Gastroesophageal sphincter (tissue), 4 donors: ENCODE measurements at regions not wholly inside any gene's neighbourhood (a gene's known extent, or its start where the extent isn't known, plus 50 kb on each side); places are given as distances from the start of the nearest gene placed in this dataset.
"Not testable (repeated sequence)": the region's sequence is repeated elsewhere in the genome, so short reads cannot be mapped to it uniquely, and the experiment has no call there.

ENCODE experiments used
- ATAC-seq: fragments of 150-250 bp; one replicate; pipeline ENCODE4 v1.9.1; 2016; ENCODE audit warnings: mild to moderate bottlenecking, moderate library complexity
- H3K27ac ChIP-seq, 4 donors: fragments of 200-600 bp; sonication (generic) in 3 of 4; 1 replicate in 3 of 4; 2 replicates in 1 of 4; pipeline ENCODE4 v1.5.1; 2016 to 2019
- H3K27me3 ChIP-seq: fragments of 200-600 bp; sonication (generic); one replicate; pipeline ENCODE4 v1.5.1; 2019
- H3K36me3 ChIP-seq, 2 donors: fragments of 200-600 bp; sonication (generic); one replicate each; pipeline ENCODE4 v1.5.1; 2019; ENCODE audit warnings: control low read depth in 1 of 2
- H3K4me1 ChIP-seq, 3 donors: fragments of 200-600 bp; sonication (generic); 1 replicate in 2 of 3; 2 replicates in 1 of 3; pipeline ENCODE4 v1.5.1; 2016 to 2019; ENCODE audit warnings: control low read depth in 2 of 3
- H3K4me3 ChIP-seq, 2 donors: fragments of 200-600 bp; sonication (generic); one replicate each; pipeline ENCODE4 v1.5.1; 2019; ENCODE audit warnings: mild to moderate bottlenecking in 1 of 2, moderate library complexity in 1 of 2
- H3K9me3 ChIP-seq, 3 donors: fragments of 200-600 bp; sonication (generic); one replicate each; pipeline ENCODE4 v1.5.1; 2017 to 2019; ENCODE audit warnings: control low read depth in 2 of 3
- EP300 ChIP-seq: sonication (generic); formaldehyde crosslinking; IDR thresholded peaks from one replicate; pipeline ENCODE4 v1.6.1; 2017; ENCODE audit warnings: antibody characterized with exemption, mild to moderate bottlenecking
- POLR2A ChIP-seq, 2 donors: fragments of 450-650 bp; IDR thresholded peaks; one replicate each; pipeline ENCODE4 v1.6.1; 2017; ENCODE audit warnings: antibody characterized with exemption in 2 of 2, mild to moderate bottlenecking in 2 of 2, moderate library complexity in 1 of 2
- POLR2AphosphoS5 ChIP-seq: sonication (generic); formaldehyde crosslinking; IDR thresholded peaks from one replicate; pipeline ENCODE4 v1.6.1; 2017; ENCODE audit warnings: antibody characterized with exemption
- WGBS, 2 donors: methylation state at CpG; one replicate each; pipeline ENCODE4 v1.1.5; 2018; ENCODE audit warnings: low coverage in 1 of 2; 5-methylcytosine and 5-hydroxymethylcytosine counted together
- TF ChIP-seq, protein P1 (sequence below), 4 experiments: fragments of 200-600 bp in 2 of 4; fragments of 450-650 bp in 2 of 4; sonication (generic) in 1 of 4; IDR thresholded peaks; one replicate each; pipeline ENCODE4 v1.5.1; 2017 to 2019; ENCODE audit warnings: antibody characterized with exemption in 4 of 4, mild to moderate bottlenecking in 2 of 4, moderate library complexity in 2 of 4

DNA sequence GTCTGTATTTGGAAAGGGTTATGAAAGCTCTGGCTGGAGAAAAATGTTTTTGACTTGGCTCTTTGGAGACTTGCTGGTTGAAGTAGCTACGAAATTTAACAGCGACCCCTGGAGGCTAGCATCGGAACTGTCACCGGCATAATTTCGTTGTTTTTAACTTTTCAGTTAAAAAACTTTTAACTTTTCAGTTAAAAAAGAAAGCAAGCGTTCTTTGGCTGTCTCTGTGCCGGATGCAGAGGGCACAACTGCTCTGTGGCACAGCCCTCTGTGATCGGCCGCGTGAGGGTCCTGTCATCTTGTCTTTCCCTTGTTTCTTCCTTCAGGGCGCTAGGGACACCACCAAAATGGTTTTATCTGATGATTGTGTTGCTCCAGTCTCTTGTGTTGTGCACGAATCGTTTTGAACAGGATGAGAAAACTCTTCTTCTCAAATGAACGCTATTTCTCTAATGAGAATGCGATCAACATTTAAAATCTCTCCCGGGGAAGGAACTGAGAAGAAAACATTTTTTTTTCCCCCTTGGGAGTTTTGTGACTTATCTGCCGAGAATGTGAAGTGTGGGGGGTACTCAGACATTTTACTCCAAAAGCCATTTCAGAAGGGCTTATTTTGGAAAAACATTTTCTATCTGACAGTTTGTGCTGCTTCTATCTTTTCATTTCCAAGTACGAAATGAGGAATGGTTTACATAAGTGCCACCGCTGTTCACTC, 57.1 kb downstream of the ADCYAP1 start:
- Histone ChIP-seq H3K27me3 (peaks cover 10% of the 10 kb centered on the region), H3K36me3 (no peaks in the 10 kb centered on the region), H3K4me1 (peaks cover 0 to 10% (median 2%) of the 10 kb centered on the region in 3 donors), H3K4me3 (peak overlapping the region; percentile 24 to 45), H3K27ac (no peak overlapping the region), H3K9me3 (no peaks in the 10 kb centered on the region)
- ATAC-seq: no peak
- TF ChIP-seq, protein P1, sequence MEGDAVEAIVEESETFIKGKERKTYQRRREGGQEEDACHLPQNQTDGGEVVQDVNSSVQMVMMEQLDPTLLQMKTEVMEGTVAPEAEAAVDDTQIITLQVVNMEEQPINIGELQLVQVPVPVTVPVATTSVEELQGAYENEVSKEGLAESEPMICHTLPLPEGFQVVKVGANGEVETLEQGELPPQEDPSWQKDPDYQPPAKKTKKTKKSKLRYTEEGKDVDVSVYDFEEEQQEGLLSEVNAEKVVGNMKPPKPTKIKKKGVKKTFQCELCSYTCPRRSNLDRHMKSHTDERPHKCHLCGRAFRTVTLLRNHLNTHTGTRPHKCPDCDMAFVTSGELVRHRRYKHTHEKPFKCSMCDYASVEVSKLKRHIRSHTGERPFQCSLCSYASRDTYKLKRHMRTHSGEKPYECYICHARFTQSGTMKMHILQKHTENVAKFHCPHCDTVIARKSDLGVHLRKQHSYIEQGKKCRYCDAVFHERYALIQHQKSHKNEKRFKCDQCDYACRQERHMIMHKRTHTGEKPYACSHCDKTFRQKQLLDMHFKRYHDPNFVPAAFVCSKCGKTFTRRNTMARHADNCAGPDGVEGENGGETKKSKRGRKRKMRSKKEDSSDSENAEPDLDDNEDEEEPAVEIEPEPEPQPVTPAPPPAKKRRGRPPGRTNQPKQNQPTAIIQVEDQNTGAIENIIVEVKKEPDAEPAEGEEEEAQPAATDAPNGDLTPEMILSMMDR (IDR thresholded peaks at IDR 0.05): peak; percentile 70 to 93 (median 82)
- no peak for TF ChIP-seq POLR2AphosphoS5
- WGBS, 2 donors: 4 to 5% methylated on average over 11 to 19 of the region's 19 CpGs

DNA sequence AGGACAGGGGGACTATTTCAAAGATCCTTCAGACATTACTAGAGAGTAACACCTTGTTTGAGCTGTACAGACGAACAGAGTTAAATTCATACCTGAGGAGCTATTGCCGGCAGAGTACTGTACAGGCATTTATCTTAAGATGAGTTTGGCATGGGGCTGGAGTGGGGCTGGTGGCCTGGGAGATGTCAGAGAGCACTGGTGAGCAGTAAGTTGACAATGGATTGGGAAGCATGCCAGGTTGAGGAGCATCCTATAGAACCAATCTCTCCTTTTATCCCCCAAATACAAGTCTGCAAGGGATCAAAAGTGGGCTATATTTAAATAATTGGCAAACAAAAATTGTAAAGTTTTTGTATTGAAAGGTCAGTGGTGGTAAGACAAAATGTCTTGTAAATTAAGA, 58.6 kb downstream of the ADCYAP1 start:
- H3K27ac ChIP-seq: no peak overlapping the region
- peaks cover 0 to 10% (median 2%) of the 10 kb centered on the region in 3 donors for H3K4me1 ChIP-seq
- no peaks in the 10 kb centered on the region for H3K9me3 ChIP-seq
- no peak overlapping the region for H3K4me3 ChIP-seq
- WGBS, 2 donors: 30 to 47% methylated on average over 2 of the region's 2 CpGs
- no peak for ATAC-seq
- H3K36me3 ChIP-seq: no peaks in the 10 kb centered on the region
- TF ChIP-seq POLR2AphosphoS5: no peak
- no peak for TF ChIP-seq POLR2A (IDR thresholded peaks at IDR 0.05)
- TF ChIP-seq, protein P1 (IDR thresholded peaks at IDR 0.05): no peak
- TF ChIP-seq EP300: no peak
- H3K27me3 ChIP-seq: peaks cover 4% of the 10 kb centered on the region

DNA sequence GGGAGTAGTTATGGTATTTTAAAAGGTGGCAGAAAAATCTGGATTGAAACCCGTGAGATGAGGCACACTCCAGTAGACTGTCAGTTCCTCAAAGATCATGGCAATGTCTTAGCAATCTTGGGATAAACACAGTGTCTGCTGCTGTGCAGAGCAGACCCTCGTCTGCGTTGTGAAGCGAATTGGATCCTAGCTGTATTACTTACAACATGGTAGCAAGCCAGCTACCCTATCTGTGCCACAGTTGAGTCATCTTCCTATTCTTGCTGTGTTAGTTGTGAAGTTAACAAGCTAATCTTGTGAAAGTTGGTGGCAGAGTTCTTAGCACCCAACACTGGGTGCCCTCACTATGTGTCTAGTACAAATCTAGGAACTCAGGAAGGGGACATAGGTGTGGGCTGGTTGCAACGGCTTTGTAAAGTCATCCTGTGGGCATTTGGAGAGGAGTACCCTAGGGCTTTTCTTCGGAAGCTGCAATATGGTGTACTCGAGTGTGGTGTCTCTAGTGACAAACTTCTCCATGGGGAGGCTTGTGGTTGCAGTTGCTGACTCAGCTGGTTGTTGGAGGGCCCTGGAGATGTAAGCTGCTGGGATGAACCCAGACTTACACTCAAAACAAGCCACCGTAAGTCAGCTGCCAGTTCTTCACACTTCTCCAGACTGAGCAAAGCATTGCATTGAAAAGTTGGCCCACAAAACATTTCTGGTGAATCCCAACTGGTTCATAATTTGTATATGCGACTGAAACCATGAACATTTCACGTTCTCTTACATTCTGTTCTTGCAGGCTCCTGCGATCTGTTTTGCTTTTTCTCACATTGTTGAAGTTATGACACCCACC, 61.5 kb downstream of the ADCYAP1 start:
- H3K4me3 ChIP-seq: no peak overlapping the region
- H3K27ac ChIP-seq: no peak overlapping the region
- no peaks in the 10 kb centered on the region for H3K36me3 ChIP-seq
- peaks cover 4% of the 10 kb centered on the region for H3K27me3 ChIP-seq
- peaks cover 0 to 10% (median 2%) of the 10 kb centered on the region in 3 donors for H3K4me1 ChIP-seq
- ATAC-seq: no peak
- 82 to 83% methylated on average over 8 to 9 of the region's 11 CpGs for WGBS, 2 donors
- TF ChIP-seq EP300 (no peak), POLR2A (IDR thresholded peaks at IDR 0.05) (no peak), POLR2AphosphoS5 (no peak)
- TF ChIP-seq, protein P1 (IDR thresholded peaks at IDR 0.05): no peak
- H3K9me3 ChIP-seq: no peaks in the 10 kb centered on the region

DNA sequence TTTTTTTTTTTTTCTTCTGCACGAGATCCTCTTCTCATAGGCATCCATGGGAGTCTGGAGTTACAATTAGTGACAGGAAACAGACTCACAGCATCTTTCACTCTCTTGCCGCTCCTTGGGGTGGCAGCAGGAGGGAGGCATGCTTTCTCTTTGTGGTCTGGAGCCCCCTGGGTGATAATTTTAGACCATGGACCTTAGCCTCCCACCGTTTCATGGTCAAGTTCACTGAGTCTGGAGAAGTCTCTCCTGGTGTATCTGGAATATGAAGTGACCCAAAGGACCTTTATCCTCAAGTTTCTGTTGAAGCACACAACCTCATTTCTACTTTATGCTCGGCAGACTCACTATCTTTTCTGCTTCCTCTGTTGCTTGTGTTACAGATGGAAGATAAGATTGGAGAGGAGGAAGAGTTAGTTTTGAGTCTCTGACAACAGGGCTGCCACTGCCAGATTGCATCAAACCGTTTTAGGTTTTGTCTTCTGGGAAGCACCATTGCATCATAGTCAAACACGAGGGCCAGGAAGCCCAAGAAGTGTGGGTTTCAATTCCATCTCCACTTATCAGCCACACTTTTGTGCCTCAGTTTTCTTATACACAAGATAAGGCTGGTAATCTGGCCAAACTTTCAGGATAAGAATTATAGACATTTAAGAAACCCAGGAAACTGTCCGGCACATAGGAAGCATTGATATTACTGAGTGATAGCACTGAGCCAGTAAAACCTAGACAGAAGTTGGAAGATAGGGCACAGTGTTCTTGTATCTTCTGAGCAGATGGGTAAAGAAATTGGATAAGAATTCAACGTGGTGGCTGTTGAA, 62.3 kb downstream of the ADCYAP1 start:
- Histone ChIP-seq H3K9me3 (no peaks in the 10 kb centered on the region), H3K4me1 (peaks cover 0 to 2% (median 0%) of the 10 kb centered on the region in 3 donors), H3K36me3 (no peaks in the 10 kb centered on the region), H3K27ac (no peak overlapping the region), H3K4me3 (no peak overlapping the region), H3K27me3 (peaks cover 4% of the 10 kb centered on the region)
- no peak for ATAC-seq
- TF ChIP-seq POLR2A (IDR thresholded peaks at IDR 0.05): no peak
- TF ChIP-seq, protein P1 (IDR thresholded peaks at IDR 0.05): no peak
- TF ChIP-seq POLR2AphosphoS5: no peak
- no peak for TF ChIP-seq EP300
- 56 to 78% methylated on average over 4 to 6 of the region's 8 CpGs for WGBS, 2 donors

DNA sequence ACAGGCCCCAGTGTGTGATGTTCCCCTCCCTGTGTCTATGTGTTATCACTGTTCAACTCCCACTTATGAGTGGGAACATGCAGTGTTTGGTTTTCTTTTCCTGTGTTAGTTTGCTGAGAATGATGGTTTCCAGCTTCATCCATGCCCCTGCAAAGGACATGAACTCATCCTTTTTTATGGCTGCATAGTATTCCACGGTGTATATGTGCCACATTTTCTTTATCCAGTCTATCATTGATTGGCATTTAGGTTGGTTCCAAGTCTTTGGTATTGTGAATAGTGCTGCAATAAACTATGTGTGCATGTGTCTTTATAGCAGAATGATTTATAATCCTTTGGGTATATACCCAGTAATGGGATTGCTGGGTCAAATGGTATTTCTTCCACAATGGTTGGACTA, 64.2 kb downstream of the ADCYAP1 start:
- ATAC-seq, H3K27me3 ChIP-seq, H3K27ac ChIP-seq, H3K4me1 ChIP-seq, H3K4me3 ChIP-seq, H3K9me3 ChIP-seq, H3K36me3 ChIP-seq: not testable (repeated sequence)
- 73% methylated on average over 1 of the region's 1 CpG; no CpG with 5 or more reads in 1 of the 2 donors for WGBS, 2 donors

DNA sequence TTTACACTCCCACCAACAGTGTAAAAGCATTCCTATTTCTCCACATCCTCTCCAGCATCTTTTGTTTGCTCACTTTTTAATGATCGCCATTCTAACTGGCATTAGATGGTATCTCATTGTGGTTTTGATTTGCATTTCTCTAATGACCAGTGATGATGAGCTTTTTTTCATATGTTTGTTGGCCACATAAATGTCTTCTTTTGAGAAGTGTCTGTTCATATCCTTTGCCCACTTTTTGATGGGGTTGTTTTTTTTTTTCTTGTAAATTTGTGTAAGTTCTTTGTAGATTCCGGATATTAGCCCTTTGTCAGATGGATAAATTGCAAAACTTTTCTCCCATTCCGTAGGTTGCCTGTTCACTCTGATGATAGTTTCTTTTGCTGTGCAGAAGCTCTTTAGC, 64.6 kb downstream of the ADCYAP1 start:
- WGBS, 2 donors: 80 to 100% methylated on average over 1 to 3 of the region's 3 CpGs
- H3K36me3 ChIP-seq, H3K27ac ChIP-seq, H3K4me1 ChIP-seq, H3K9me3 ChIP-seq, ATAC-seq, H3K27me3 ChIP-seq, H3K4me3 ChIP-seq: not testable (repeated sequence)

DNA sequence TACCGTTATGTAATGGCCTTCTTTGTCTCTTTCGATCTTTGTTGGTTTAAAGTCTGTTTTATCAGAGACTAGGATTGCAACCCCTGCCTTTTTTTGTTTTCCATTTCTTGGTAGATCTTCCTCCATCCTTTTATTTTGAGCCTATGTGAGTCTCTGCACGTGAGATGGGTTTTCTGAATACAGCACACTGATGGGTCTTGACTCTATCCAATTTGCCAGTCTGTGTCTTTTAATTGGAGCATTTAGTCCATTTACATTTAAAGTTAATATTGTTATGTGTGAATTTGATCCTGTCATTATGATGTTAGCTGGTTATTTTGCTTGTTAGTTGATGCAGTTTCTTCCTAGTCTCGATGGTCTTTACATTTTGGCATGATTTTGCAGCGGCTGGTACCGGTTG, 69.9 kb downstream of the ADCYAP1 start:
- H3K27ac ChIP-seq, H3K4me1 ChIP-seq, ATAC-seq, H3K27me3 ChIP-seq, H3K4me3 ChIP-seq, H3K36me3 ChIP-seq: not testable (repeated sequence)
- peaks cover 0 to 19% (median 0%) of the 10 kb centered on the region in 3 donors for H3K9me3 ChIP-seq
- WGBS, 2 donors: 73 to 90% methylated on average over 3 of the region's 6 CpGs
